ENCODE measurements at regions not wholly inside any gene's neighbourhood (a gene's known extent, or its start where the extent isn't known, plus 50 kb on each side); places are given as distances from the start of the nearest gene placed in this dataset.

- TF ChIP-seq SAP30 (IDR thresholded peaks at IDR 0.05; ENCODE audit: insufficient read depth, insufficient replicate concordance, low read length) (no peak), KDM1A (IDR thresholded peaks at IDR 0.05; ENCODE audit: borderline replicate concordance, low read length) (no peak), SP2 (IDR thresholded peaks at IDR 0.05; ENCODE audit: low read length) (no peak), SUZ12 (IDR thresholded peaks at IDR 0.05; ENCODE audit: low read length) (no peak), BCL11A (IDR thresholded peaks at IDR 0.05; ENCODE audit: low read depth in 2 of 2, low read length in 2 of 2) (no peak), ASH2L (IDR thresholded peaks at IDR 0.05; ENCODE audit: low read length) (no peak), BACH1 (IDR thresholded peaks at IDR 0.05; ENCODE audit: low read length) (no peak), MAX (IDR thresholded peaks at IDR 0.05) (no peak)
Observed at GRCh38 chr3:76582632-76583378, 457.1 kb upstream of the ROBO2 start (continued).

All from H1 (cell line).